DND-41 (cell line): ENCODE measurements at regions not wholly inside any gene's neighbourhood (a gene's known extent, or its start where the extent isn't known, plus 50 kb on each side); places are given as distances from the start of the nearest gene placed in this dataset.
"Not testable (repeated sequence)": the region's sequence is repeated elsewhere in the genome, so short reads cannot be mapped to it uniquely, and the experiment has no call there.

Experiments
- CTCF ChIP-seq: IDR thresholded peaks from 2 replicates; pipeline ENCODE4 v1.5.1; 2012; ENCODE audit warnings: borderline replicate concordance, low read length, moderate library complexity, mild to moderate bottlenecking; ENCODE audit not compliant: poor library complexity, severe bottlenecking; ENCODE audit errors: extremely low read depth
- EZH2 ChIP-seq: IDR thresholded peaks from 3 replicates; pipeline ENCODE4 v1.6.1; 2012; ENCODE audit warnings: borderline replicate concordance, low read depth, mild to moderate bottlenecking, moderate library complexity, low read length, inconsistent platforms; ENCODE audit not compliant: severe bottlenecking

GRCh38 chr22:47488131-47488530 is 725.7 kb downstream of the TBC1D22A start:
- TF ChIP-seq CTCF, EZH2: not testable (repeated sequence)
